GM18867 (cell line): ENCODE measurements at regions not wholly inside any gene's neighbourhood (a gene's known extent, or its start where the extent isn't known, plus 50 kb on each side); places are given as distances from the start of the nearest gene placed in this dataset.

Experiments
- ATAC-seq: cut with Tn5 transposase; IDR thresholded peaks from one replicate; pipeline ENCODE4 v1.9.1; 2021; ENCODE audit warnings: mild to moderate bottlenecking, moderate library complexity; ENCODE audit not compliant: unreplicated experiment

GRCh38 chr1:229075716-229076115 lies 195.2 kb upstream of the RAB4A start:
- no peak for ATAC-seq

- no peak for ATAC-seq
These were observed 194.7 kb upstream of the RAB4A start for GRCh38 chr1:229076195-229076594.

DNA sequence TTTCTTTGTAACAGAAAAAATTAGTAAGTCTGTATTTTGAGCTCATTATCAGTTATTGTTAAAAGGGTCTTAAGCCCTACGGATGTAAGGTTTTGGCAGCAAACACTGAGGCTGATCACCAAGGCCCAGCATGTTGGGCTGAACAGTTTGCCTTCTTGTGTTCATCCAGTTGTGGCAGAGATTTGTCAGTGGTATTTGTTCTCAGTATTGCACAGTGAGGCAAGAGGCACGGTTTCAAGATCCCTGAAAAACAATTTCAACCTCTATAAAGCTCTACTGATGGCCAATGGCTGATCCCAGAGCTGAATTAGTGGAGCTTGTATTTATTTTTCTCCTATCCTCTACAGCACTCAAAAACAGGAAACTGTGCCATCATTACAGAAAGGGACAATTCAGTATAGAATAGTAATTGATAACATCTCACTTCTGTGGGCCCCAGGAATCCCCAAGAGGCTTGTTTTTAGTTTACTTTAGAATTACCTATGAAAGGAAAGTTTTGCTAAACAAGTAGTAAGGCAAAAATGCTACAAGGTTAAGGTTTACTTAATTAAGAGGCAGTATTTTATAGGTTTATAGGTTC lies 191.8 kb upstream of the RAB4A start:
- no peak for ATAC-seq

DNA sequence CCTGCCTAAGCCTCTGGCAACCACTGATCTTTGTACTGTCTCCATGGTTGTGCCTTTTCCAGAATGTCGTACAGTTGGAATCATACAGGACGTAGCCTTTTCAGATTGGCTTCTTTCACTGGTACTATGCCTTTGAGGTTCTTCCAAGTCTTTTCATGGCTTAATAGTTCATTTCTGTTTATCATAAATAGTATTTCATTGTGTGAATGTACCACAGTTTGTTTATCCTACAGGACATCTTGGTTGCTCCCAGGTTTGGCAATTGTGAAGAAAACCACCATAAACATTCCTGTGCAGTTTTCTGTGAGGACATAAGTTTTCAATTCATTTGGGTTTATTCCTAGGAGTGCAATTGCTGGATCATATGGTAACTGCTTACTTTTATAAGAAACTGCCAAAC lies 190.6 kb upstream of the RAB4A start:
- no peak for ATAC-seq

- no peak for ATAC-seq
These were observed 185.6 kb upstream of the RAB4A start for GRCh38 chr1:229085291-229085690.

DNA sequence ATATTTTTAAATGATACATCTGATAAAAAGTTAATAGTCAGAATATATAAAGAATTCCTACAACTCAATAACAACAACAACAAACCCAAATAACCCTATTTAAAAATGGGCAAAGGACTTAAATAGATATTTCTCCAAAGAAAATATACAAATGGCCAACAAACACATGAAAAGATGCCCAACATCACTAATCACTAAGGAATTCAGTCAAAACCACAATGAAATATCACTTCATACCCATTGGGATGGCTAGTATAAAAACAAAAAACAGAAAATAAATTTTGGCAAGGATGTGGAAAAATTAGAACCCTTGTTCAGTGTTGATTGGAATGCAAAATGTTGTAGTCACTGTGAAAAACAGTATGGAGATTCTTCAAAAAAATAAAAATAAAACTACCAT lies 184.8 kb upstream of the RAB4A start:
- ATAC-seq = no peak

- ATAC-seq = no peak
These were observed 184.2 kb upstream of the RAB4A start for GRCh38 chr1:229086686-229087085.

- no peak for ATAC-seq
These were observed 183.6 kb upstream of the RAB4A start for GRCh38 chr1:229087339-229087738.

- no peak for ATAC-seq
These were observed 183.0 kb upstream of the RAB4A start for GRCh38 chr1:229087906-229088305.

DNA sequence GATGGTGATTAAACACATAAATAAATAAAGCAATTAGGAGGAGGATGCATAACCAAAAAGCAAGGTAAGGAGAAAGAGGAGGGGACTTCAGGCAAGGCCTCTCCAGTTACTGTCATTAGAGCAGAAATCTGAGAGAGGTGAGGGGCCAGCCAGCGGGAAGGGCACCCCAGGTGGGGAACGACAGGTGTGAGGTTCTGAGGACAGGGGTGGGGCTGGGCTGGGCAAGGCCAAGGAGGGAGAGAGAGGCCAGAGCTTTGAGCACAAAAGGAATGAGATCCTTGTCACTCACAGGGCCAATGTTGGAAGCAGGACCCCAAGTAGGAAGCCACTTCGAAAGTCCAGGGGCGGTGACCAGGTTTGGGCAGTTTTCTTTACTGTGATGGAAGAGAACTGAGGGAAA lies 182.2 kb upstream of the RAB4A start:
- no peak for ATAC-seq

- ATAC-seq = no peak
These were observed 181.2 kb upstream of the RAB4A start for GRCh38 chr1:229089586-229090208.

DNA sequence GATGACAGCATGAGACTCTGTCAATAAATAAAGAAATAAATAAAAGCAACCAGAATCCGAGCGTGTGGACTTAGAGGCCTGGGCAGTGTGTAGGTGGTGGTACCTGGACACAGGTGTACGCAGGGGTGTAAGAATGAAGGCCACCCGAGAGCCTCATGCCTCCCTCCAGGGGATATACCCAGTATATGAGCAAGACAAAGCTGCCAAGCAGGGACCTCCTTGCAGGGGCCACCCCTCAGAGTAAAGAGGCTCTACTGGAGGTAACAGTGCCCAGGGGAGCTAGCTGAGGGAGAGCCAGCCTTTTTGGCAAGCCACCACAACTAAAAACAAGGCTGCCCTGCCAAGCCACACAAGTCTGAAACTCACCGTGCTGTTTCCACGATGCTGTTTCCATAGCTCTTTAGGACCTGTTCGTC lies 179.2 kb upstream of the RAB4A start:
- ATAC-seq = no peak

DNA sequence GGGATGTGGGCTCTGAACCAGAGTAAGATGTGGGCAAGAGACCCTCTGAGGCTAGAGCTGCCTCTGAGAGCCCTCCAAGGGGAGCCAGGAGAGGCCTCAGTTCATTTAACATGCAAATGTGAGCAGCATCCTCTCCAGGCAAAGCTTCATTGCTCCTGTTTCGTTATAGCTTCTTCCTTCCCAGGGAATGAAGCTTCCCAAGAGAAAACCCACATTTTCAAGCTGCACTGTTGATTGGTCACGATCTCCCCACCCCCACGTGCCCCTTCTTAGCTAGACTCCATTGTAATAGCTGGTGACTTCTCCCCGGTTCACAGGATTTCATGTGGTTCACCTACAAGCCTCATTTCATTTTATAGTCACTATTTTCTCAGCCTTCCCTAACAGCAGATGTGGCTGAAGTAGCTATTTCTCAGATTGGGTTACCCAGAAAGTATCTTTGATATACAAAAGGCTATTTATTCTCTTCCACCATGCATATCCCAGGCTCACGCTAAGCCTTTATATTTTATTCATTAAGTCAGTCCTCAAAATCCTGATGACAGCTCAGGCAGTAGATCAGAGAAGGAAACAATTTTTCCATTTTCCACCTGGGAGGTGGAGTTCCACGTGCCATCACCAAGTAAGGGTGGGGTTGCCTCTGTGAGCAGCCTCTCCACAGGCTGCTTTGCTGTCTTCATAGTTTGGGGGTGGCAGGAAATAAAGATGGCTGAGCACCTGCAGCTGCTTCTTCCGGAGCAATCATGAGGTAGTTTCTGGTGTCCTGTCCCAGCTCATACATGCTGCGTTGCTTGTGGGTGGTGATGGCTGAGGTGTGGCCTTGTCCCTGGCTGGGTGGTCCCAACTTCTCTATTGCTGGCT lies 178.3 kb upstream of the RAB4A start:
- no peak for ATAC-seq

DNA sequence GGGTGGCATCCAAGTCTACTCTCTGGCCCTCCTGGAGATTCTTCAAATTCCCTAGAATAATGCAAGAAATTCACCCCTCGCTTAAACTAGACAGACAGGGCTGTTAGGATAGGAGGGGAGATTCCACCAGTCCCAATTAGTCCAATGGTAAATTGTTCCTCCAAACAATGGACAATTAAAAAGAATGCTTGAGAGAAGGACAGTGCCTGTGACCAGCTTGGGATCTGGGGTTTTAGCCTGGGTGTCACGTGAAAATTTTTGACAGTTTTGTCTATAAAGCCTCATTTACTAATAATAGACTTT lies 177.7 kb upstream of the RAB4A start:
- no peak for ATAC-seq

DNA sequence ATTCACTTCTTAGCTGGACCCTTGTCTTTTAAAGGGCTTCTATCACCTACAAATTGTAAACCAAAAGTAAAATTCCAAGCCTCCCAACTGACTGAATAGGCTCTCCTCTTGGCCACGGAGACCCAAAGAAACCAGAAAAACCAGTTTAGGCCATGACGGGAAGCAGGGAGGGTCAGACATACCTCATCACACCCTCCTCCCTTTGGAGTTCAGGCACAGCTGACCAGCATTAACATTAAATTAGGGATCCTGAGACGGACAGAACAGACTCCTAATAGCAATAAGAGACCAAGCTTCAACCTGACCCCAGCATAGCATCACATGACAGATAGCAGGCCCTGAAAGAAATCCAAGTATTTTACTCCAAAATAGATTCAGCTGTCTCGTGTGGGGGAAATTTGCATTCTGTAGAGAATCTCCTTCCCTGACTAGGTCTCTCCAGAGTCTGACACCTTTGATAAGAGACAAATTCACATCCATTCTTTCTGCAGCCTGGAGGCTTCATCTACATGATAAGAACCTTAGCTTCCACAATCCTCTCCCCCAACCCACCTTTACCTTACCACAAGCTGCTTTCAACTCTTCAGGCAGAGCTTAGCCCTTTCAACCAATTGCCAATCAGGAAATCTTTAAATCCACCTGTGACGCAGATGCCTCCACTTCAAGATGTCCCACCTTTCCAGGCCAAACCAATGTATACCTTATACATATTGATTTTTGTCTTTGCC lies 177.1 kb upstream of the RAB4A start:
- ATAC-seq = no peak

- no peak for ATAC-seq
These were observed 176.2 kb upstream of the RAB4A start for GRCh38 chr1:229094476-229095311.

DNA sequence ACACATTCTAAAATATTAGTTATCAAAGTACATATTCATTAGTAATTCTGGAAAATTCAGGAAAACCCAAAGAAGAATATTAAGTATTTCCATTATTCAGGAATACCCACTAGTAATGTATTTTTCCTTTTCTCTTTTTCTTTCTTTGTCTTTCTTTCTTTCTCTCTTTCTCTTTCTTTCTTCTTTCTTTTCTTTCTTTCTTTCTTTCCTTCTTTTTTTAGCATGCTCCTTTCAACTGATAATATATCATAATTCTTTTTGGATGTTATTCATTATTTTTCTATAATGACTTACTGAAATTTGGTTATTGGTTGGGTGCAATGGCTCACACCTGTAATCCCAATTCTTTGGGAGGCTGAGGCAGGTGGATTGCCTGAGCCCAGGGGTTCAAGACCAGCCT lies 175.6 kb upstream of the RAB4A start:
- no peak for ATAC-seq

- no peak for ATAC-seq
These were observed 173.6 kb upstream of the RAB4A start for GRCh38 chr1:229097356-229097755.

DNA sequence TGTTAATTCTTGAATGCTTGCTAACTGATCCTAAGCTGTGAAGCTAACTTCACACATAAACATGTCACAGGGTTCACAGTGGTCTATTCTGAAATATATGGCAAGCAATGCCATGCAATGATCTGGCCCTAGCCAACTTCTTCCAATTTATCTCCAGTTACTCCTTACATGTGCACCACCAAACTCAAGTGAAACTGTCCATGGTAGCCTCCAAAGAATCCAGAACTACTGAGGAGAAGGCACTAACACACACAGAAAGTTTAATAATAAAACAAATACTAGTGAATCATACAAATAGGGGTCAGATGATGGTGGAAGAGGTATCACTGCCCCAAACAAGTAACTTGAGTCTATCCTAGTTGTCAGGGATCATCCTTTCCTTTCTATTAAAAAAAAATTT lies 172.6 kb upstream of the RAB4A start:
- no peak for ATAC-seq

DNA sequence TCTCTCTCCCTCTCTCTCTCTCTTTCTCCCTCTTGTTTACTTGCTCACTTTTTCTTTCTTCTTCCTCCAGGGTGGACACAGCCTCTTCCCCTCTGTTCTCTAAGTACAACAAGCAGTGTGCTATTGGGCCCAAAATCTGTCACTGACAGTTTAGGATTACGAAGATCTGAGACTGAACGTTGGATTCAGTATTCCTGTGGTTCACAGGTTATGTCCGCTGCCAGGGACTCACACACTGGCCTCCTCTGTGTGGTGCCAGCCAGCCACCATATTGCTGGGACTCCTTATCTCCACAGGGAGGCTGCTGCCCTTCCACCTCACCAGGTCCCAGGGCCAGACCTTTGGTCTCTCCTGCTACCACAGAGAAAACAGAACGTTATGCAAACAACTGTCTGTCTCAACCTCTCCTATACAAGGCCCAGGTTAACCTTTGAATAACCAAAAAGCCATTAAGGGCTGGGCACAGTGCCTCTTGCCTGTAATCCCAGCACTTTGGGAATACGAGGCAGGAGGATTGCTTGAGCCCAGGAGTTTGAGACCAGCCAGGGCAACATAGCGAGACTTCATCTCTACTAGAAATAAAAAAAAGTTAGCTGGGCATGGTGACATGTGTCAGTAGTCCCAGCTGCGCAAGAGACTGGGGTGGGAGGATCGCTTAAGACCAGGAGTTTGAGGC lies 171.9 kb upstream of the RAB4A start:
- ATAC-seq = no peak
